Activated CD4-positive, CD25-positive, alpha-beta regulatory T cell treated with anti-CD3 and anti-CD28 coated beads, Interleukin-2, amount 50 U/mL, for 24 hours (primary cell): ENCODE measurements at regions not wholly inside any gene's neighbourhood (a gene's known extent, or its start where the extent isn't known, plus 50 kb on each side); places are given as distances from the start of the nearest gene placed in this dataset.
"Not testable (repeated sequence)": the region's sequence is repeated elsewhere in the genome, so short reads cannot be mapped to it uniquely, and the experiment has no call there.

Experiments used
- ATAC-seq, 2 donors: fragments of 150-1000 bp; cut with Tn5 transposase; one replicate each; pipeline ENCODE4 v1.10.0; 2021; ENCODE audit warnings: mild to moderate bottlenecking in 1 of 2, moderate library complexity in 1 of 2

DNA sequence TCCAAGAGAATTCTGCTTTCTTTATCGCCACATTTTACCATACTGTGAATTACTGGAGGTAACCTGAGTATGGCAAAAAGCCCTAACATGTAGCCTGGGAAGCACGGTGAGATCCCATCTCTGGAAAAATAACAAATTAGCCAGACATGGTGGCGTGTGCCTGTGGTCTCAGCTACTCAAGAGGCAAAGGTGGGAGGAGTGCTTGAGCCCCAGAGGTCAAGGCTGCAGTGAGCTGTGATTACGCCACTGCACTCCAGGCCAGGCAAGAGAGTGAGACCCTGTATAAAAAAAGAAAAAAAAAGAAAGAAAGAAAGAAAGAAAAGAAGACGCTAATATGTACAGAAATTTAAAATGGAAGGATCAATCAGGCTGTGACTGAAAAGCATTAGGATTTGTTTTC lies 57.7 kb upstream of the SESTD1 start:
- no peak for ATAC-seq

- not testable (repeated sequence) for ATAC-seq
Observed at GRCh38 chr2:179321034-179321433, 56.4 kb upstream of the SESTD1 start.

GRCh38 chr2:179314729-179315128 lies 50.1 kb upstream of the SESTD1 start:
- not testable (repeated sequence) for ATAC-seq
